H9 (cell line): ENCODE measurements at regions not wholly inside any gene's neighbourhood (a gene's known extent, or its start where the extent isn't known, plus 50 kb on each side); places are given as distances from the start of the nearest gene placed in this dataset.

Experiments used
- DNase-seq: peaks from one replicate; pipeline ENCODE4 v3.0.0-alpha.2; 2017
- H2AFZ ChIP-seq: one replicate; pipeline ENCODE4 v1.6.1; 2013; ENCODE audit warnings: mild to moderate bottlenecking, low read length, control low read depth, moderate library complexity
- H2AK5ac ChIP-seq: 2 replicates; pipeline ENCODE4 v1.6.1; 2013; ENCODE audit warnings: low read length, control low read depth, mixed read lengths; ENCODE audit not compliant: insufficient read length
- H2BK120ac ChIP-seq: one replicate; pipeline ENCODE4 v1.6.1; 2013; ENCODE audit warnings: low read depth, mild to moderate bottlenecking, low read length, control low read depth, inconsistent platforms; ENCODE audit not compliant: poor library complexity, severe bottlenecking
- H2BK12ac ChIP-seq: 2 replicates; pipeline ENCODE4 v1.6.1; 2013; ENCODE audit warnings: low read length, control low read depth, mixed read lengths, low read depth; ENCODE audit not compliant: insufficient read length
- H2BK15ac ChIP-seq: 2 replicates; pipeline ENCODE4 v1.6.1; 2013; ENCODE audit warnings: low read depth, low read length, control low read depth
- H2BK20ac ChIP-seq: one replicate; pipeline ENCODE4 v1.6.1; 2013; ENCODE audit warnings: low read depth, mild to moderate bottlenecking, low read length, control low read depth, inconsistent platforms; ENCODE audit not compliant: poor library complexity, severe bottlenecking
- H2BK5ac ChIP-seq: 2 replicates; pipeline ENCODE4 v1.6.1; 2013; ENCODE audit warnings: low read length, control low read depth, mixed read lengths; ENCODE audit not compliant: insufficient read length
- H3K14ac ChIP-seq: 2 replicates; pipeline ENCODE4 v1.6.1; 2013; ENCODE audit warnings: low read length, control low read depth; ENCODE audit not compliant: insufficient read depth
- H3K18ac ChIP-seq: 2 replicates; pipeline ENCODE4 v1.6.1; 2013; ENCODE audit warnings: low read depth, mild to moderate bottlenecking, mixed read lengths, low read length, control low read depth; ENCODE audit not compliant: insufficient read length
- H3K23ac ChIP-seq: 2 replicates; pipeline ENCODE4 v1.6.1; 2013; ENCODE audit warnings: low read length, control low read depth, mixed read lengths, low read depth; ENCODE audit not compliant: insufficient read length
- H3K23me2 ChIP-seq: 2 replicates; pipeline ENCODE4 v1.6.1; 2013; ENCODE audit warnings: low read depth, mild to moderate bottlenecking, mixed read lengths, low read length, control low read depth; ENCODE audit not compliant: insufficient read length, poor library complexity, severe bottlenecking
- H3K27ac ChIP-seq: 2 replicates; pipeline ENCODE4 v1.5.1; 2013; ENCODE audit warnings: low read length, control low read depth, mixed read lengths, low read depth; ENCODE audit not compliant: insufficient read length
- H3K27me3 ChIP-seq: 2 replicates; pipeline ENCODE4 v1.6.1; 2013; ENCODE audit warnings: low read length, control low read depth, inconsistent platforms; ENCODE audit not compliant: insufficient read depth
- H3K4ac ChIP-seq: 2 replicates; pipeline ENCODE4 v1.6.1; 2013; ENCODE audit warnings: low read depth, mild to moderate bottlenecking, control low read depth, inconsistent platforms, low read length, moderate library complexity
- H3K4me1 ChIP-seq: 2 replicates; pipeline ENCODE4 v1.6.1; 2013; ENCODE audit warnings: low read length, control low read depth, inconsistent platforms; ENCODE audit not compliant: insufficient read depth
- H3K4me2 ChIP-seq: 2 replicates; pipeline ENCODE4 v1.6.1; 2013; ENCODE audit warnings: low read length, control low read depth, mixed read lengths; ENCODE audit not compliant: insufficient read length, insufficient read depth
- H3K56ac ChIP-seq: 2 replicates; pipeline ENCODE4 v1.6.1; 2013; ENCODE audit warnings: low read depth, mild to moderate bottlenecking, mixed read lengths, low read length, control low read depth; ENCODE audit not compliant: insufficient read length
- H3K79me1 ChIP-seq: 2 replicates; pipeline ENCODE4 v1.6.1; 2013; ENCODE audit warnings: low read depth, mild to moderate bottlenecking, moderate library complexity, low read length, control low read depth, inconsistent platforms; ENCODE audit not compliant: insufficient read depth, poor library complexity, severe bottlenecking
- H3K79me2 ChIP-seq: 2 replicates; pipeline ENCODE4 v1.6.1; 2013; ENCODE audit warnings: low read length, control low read depth, inconsistent platforms; ENCODE audit not compliant: insufficient read depth
- H3K9ac ChIP-seq: 2 replicates; pipeline ENCODE4 v1.6.1; 2013; ENCODE audit warnings: low read length, control low read depth, mixed read lengths; ENCODE audit not compliant: insufficient read length; ENCODE audit errors: extremely low read depth
- H3K9me3 ChIP-seq: one replicate; pipeline ENCODE4 v1.6.1; 2013; ENCODE audit warnings: low read depth, low read length, inconsistent platforms; ENCODE audit not compliant: control insufficient read depth
- H3T11ph ChIP-seq: one replicate; pipeline ENCODE4 v1.6.1; 2013; ENCODE audit warnings: mild to moderate bottlenecking, low read length, control low read depth, inconsistent platforms
- H4K20me1 ChIP-seq: one replicate; pipeline ENCODE4 v1.6.1; 2013; ENCODE audit not compliant: control insufficient read depth, insufficient read length, insufficient read depth
- H4K5ac ChIP-seq: 2 replicates; pipeline ENCODE4 v1.6.1; 2013; ENCODE audit warnings: low read depth, mild to moderate bottlenecking, mixed read lengths, low read length, control low read depth; ENCODE audit not compliant: insufficient read length
- H4K8ac ChIP-seq: replicated peaks from 2 replicates; pipeline ENCODE4 v1.6.1; 2013; ENCODE audit warnings: low read length, control low read depth, mixed read lengths, low read depth; ENCODE audit not compliant: insufficient read length
- H4K91ac ChIP-seq: 2 replicates; pipeline ENCODE4 v1.6.1; 2013; ENCODE audit warnings: low read depth, mild to moderate bottlenecking, moderate library complexity, mixed read lengths, low read length, control low read depth; ENCODE audit not compliant: insufficient read length
- H3K27ac Mint-ChIP-seq, 3 experiments: 2 replicates in 2 of 3; 3 replicates in 1 of 3; pipeline ENCODE4 v1.8.0; 2020 to 2021; ENCODE audit warnings: mixed read lengths in 3 of 3, mild to moderate bottlenecking in 1 of 3, moderate library complexity in 1 of 3
- H3K27me3 Mint-ChIP-seq: 2 replicates; pipeline ENCODE4 v1.8.0; 2021; ENCODE audit warnings: low read depth, mild to moderate bottlenecking, moderate library complexity, mixed read lengths
- H3K36me3 Mint-ChIP-seq, 3 experiments: 2 replicates in 2 of 3; 3 replicates in 1 of 3; pipeline ENCODE4 v1.8.0; 2020 to 2021; ENCODE audit warnings: low read depth in 3 of 3, mixed read lengths in 3 of 3; ENCODE audit not compliant: insufficient read depth in 1 of 3
- H3K4me1 Mint-ChIP-seq, 2 experiments: 2 replicates each; pipeline ENCODE4 v1.8.0; 2020; ENCODE audit warnings: mixed read lengths in 2 of 2
- H3K4me3 Mint-ChIP-seq, 2 experiments: 2 replicates in 1 of 2; 3 replicates in 1 of 2; pipeline ENCODE4 v1.8.0; 2020 to 2021; ENCODE audit warnings: mild to moderate bottlenecking in 2 of 2, mixed read lengths in 2 of 2, moderate library complexity in 1 of 2
- H3K9me3 Mint-ChIP-seq, 2 experiments: 2 replicates in 1 of 2; 3 replicates in 1 of 2; pipeline ENCODE4 v1.8.0; 2020; ENCODE audit warnings: mild to moderate bottlenecking in 2 of 2, mixed read lengths in 2 of 2, moderate library complexity in 1 of 2
- CTCF ChIP-seq: fragments of 200-600 bp; sonication (generic); conservative IDR thresholded peaks from 3 replicates; pipeline ENCODE4 v1.8.0; 2021; ENCODE audit warnings: antibody characterized with exemption, mild to moderate bottlenecking
- WGBS: extraction: QIAGEN DNeasy Blood & Tissue Kit; methylation state at CpG from one replicate; pipeline ENCODE4 v1.1.7; 2013; ENCODE audit warnings: missing lambda C conversion rate, low lambda C conversion rate, mixed read lengths; ENCODE audit not compliant: insufficient read length; ENCODE audit errors: extremely low coverage; 5-methylcytosine and 5-hydroxymethylcytosine counted together

- H3K18ac ChIP-seq = no peak overlapping the region
- H3K27ac ChIP-seq = no peak overlapping the region
- Mint-ChIP-seq H3K27me3 (no peaks in the 10 kb centered on the region), H3K27ac (no peak overlapping the region), H3K9me3 (peaks cover 14 to 15% of the 10 kb centered on the region in 2 experiments), H3K4me1 (no peaks in the 10 kb centered on the region), H3K36me3 (peaks cover 0 to 6% (median 0%) of the 10 kb centered on the region in 3 experiments; a peak in 4 of 7 replicates), H3K4me3 (no peak overlapping the region)
- H3K23ac ChIP-seq = no peak overlapping the region
- H4K8ac ChIP-seq = no peak overlapping the region
- H2BK15ac ChIP-seq = no peak overlapping the region
- H2BK20ac ChIP-seq = no peak overlapping the region
- no peak overlapping the region for H2BK12ac ChIP-seq
- no peaks in the 10 kb centered on the region for H3K79me1 ChIP-seq
- H3K4me1 ChIP-seq = no peaks in the 10 kb centered on the region
- no peak overlapping the region for H3K14ac ChIP-seq
- H2AK5ac ChIP-seq = no peak overlapping the region
- H3K56ac ChIP-seq = no peak overlapping the region
- H3K79me2 ChIP-seq = no peaks in the 10 kb centered on the region
- no peak overlapping the region for H3K4me2 ChIP-seq
- H3K4ac ChIP-seq = no peak overlapping the region
- H3K9ac ChIP-seq = no peak overlapping the region
- no peaks in the 10 kb centered on the region for H3K27me3 ChIP-seq
- no peaks in the 10 kb centered on the region for H4K20me1 ChIP-seq
- no peaks in the 10 kb centered on the region for H3K9me3 ChIP-seq
- no CpG with 5 or more reads among the region's 2 CpGs for WGBS
- no peak overlapping the region for H4K91ac ChIP-seq
- no peak for DNase-seq
- H3K23me2 ChIP-seq = no peaks in the 10 kb centered on the region
- H2BK120ac ChIP-seq = no peak overlapping the region
- H3T11ph ChIP-seq = no peak overlapping the region
- no peak overlapping the region for H2AFZ ChIP-seq
- no peak overlapping the region for H2BK5ac ChIP-seq
- no peak overlapping the region for H4K5ac ChIP-seq
- TF ChIP-seq CTCF = no peak
Observed at GRCh38 chr5:158545949-158546530, 553.7 kb downstream of the EBF1 start.
